GM12892 (cell line): ENCODE measurements at regions not wholly inside any gene's neighbourhood (a gene's known extent, or its start where the extent isn't known, plus 50 kb on each side); places are given as distances from the start of the nearest gene placed in this dataset.
"Not testable (repeated sequence)": the region's sequence is repeated elsewhere in the genome, so short reads cannot be mapped to it uniquely, and the experiment has no call there.

ENCODE experiments used
- DNase-seq: peaks from one replicate; pipeline ENCODE4 v3.0.0; 2011; ENCODE audit not compliant: insufficient read length
- FAIRE-seq: peaks from 2 replicates; lab custom pipeline; 2011; peaks lifted over from hg19 to GRCh38; lab: Jason Lieb, UNC
- POLR2A ChIP-seq: IDR thresholded peaks from 2 replicates; pipeline ENCODE4 v1.6.1; 2011; ENCODE audit warnings: low read depth, low read length, control low read depth
- POLR2AphosphoS5 ChIP-seq: IDR thresholded peaks from 2 replicates; pipeline ENCODE4 v1.6.1; 2011; ENCODE audit warnings: low read depth, low read length, control low read depth
- TAF1 ChIP-seq: IDR thresholded peaks from 2 replicates; pipeline ENCODE4 v1.6.1; 2011; ENCODE audit warnings: low read depth, mild to moderate bottlenecking, control low read depth, low read length, borderline replicate concordance

DNA sequence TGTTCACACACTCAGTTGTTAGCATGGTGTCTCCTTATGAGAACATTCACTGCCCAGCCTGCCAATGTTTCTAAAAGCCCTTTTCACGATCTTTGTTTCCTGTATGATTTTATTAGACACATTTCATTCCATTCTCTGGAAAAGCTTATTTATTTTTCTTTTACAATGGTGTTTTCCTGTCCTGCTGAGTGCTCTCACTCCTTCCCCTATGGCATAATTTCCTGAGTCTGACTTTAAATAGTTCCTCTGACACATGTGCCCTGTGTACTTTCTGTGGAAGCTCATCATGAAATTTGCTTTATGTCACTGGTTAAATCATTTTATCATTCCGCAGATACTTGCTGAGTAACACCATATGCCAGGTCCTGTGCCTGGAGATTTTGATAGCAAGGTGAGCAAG lies 612.0 kb downstream of the FLRT2 start:
- TF ChIP-seq POLR2AphosphoS5 (no peak), TAF1 (no peak), POLR2A (no peak)
- DNase-seq, result no peak
- no peak for FAIRE-seq

GRCh38 chr14:86129426-86129825 lies 599.5 kb downstream of the FLRT2 start:
- TF ChIP-seq POLR2A, result no peak
- no peak for TF ChIP-seq TAF1
- TF ChIP-seq POLR2AphosphoS5, result no peak
- no peak for FAIRE-seq

GRCh38 chr14:86124328-86124727 lies 594.4 kb downstream of the FLRT2 start:
- DNase-seq (no peak), FAIRE-seq (no peak)
- TF ChIP-seq POLR2AphosphoS5 (no peak), POLR2A (no peak), TAF1 (no peak)

More at GRCh38 chr14:86129426-86129825, 599.5 kb downstream of the FLRT2 start:
- no peak for DNase-seq

GRCh38 chr14:86115972-86116371 lies 586.0 kb downstream of the FLRT2 start:
- DNase-seq (no peak), FAIRE-seq (no peak)
- TF ChIP-seq TAF1, result no peak
- no peak for TF ChIP-seq POLR2AphosphoS5
- TF ChIP-seq POLR2A, result no peak

GRCh38 chr14:86110871-86111270 lies 580.9 kb downstream of the FLRT2 start:
- not testable (repeated sequence) for FAIRE-seq

DNA sequence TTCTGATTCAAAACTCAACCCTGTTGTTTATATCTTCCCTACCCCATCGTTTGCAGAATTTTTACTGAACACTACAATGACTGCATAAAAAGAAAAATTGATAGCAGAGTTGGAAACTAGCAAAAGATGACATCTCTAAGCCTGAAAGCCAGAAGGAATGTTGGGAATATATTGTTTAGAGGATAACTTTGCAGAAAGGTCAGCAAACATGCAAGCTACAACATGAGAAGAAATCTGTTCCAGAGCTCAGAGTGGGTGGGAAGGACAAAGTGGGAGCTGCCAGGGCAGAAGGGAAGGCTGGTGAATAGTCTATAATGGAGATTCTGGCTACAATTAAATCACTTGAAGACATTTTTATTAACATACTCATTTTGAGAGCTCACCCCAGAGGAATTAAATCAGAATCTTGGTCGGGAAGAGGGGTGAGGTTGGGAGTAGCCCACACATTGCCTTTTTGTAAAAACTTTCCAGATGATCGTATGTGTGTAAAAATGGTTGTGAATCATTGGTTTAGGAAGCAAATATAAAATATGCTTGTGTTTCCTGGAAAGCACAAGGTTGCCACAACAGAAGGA lies 574.8 kb downstream of the FLRT2 start:
- TF ChIP-seq TAF1 (no peak), POLR2AphosphoS5 (no peak), POLR2A (no peak)
- FAIRE-seq (no peak), DNase-seq (no peak)

More at GRCh38 chr14:86110871-86111270, 580.9 kb downstream of the FLRT2 start:
- not testable (repeated sequence) for DNase-seq

- DNase-seq, result no peak
- TF ChIP-seq POLR2A (no peak), POLR2AphosphoS5 (no peak), TAF1 (no peak)
- no peak for FAIRE-seq
Measured at GRCh38 chr14:86094512-86094911, 564.6 kb downstream of the FLRT2 start.

GRCh38 chr14:86091811-86092210 lies 561.9 kb downstream of the FLRT2 start:
- DNase-seq, result no peak
- TF ChIP-seq POLR2AphosphoS5, result no peak
- no peak for TF ChIP-seq POLR2A
- no peak for TF ChIP-seq TAF1
- FAIRE-seq, result no peak

DNA sequence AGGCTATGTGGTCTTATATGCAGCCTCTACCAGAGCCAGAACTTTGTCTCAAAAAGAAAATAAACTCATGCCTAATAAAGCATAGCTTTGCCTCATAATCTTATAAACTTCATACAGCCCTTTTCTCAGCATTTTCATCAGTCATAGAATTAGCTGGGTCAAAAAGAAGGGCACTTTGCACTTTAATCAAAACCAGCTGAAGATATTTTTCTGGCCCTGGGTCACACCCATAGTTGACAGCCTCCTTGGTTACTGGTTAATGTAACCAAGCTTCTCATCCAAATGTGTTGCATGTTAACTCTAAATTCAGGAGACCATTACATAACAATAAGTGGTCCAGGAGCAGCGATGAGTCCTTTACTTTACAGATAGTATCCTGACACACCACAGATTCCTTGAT lies 558.2 kb downstream of the FLRT2 start:
- no peak for DNase-seq
- no peak for FAIRE-seq
- TF ChIP-seq POLR2AphosphoS5, result no peak
- TF ChIP-seq TAF1, result no peak
- TF ChIP-seq POLR2A, result no peak

DNA sequence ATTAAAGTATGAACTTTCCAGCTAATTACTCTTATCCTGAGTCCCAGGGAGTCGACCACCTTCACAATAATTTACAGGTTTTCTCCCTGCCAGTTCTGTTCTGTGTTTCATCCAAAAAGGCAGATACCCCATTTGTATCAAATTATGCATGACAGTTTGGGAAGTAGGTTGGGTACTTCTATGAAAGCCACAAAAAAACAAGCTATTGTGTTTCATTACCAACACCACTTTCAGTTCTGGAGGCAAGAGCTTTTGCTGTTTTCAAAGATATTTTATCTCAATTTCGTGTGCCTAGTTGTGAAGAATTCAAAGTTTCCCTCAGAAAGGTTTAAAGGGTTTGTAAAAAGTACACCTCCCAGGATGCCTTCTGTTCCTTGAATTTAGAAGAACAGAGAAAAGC lies 557.4 kb downstream of the FLRT2 start:
- TF ChIP-seq POLR2AphosphoS5, result no peak
- TF ChIP-seq POLR2A, result no peak
- TF ChIP-seq TAF1, result no peak

GRCh38 chr14:86086962-86087361 lies 557.0 kb downstream of the FLRT2 start:
- FAIRE-seq, result no peak
- no peak for DNase-seq
- TF ChIP-seq TAF1 (no peak), POLR2A (no peak), POLR2AphosphoS5 (no peak)

More for the DNA sequence above, 557.4 kb downstream of the FLRT2 start:
- no peak for FAIRE-seq
- DNase-seq, result no peak

GRCh38 chr14:86084097-86084496 lies 554.2 kb downstream of the FLRT2 start:
- no peak for DNase-seq
- TF ChIP-seq TAF1, result no peak
- no peak for TF ChIP-seq POLR2A
- TF ChIP-seq POLR2AphosphoS5, result no peak
- FAIRE-seq, result no peak

- DNase-seq (no peak), FAIRE-seq (no peak)
- TF ChIP-seq POLR2A, result no peak
- TF ChIP-seq POLR2AphosphoS5, result no peak
- TF ChIP-seq TAF1, result no peak
Measured at GRCh38 chr14:86083616-86084015, 553.7 kb downstream of the FLRT2 start.
